Thymus (tissue), 11 donors: ENCODE measurements at regions not wholly inside any gene's neighbourhood (a gene's known extent, or its start where the extent isn't known, plus 50 kb on each side); places are given as distances from the start of the nearest gene placed in this dataset.

Experiments
- DNase-seq, 9 donors: peaks; one replicate each; pipeline ENCODE4 v3.0.0-alpha.2; 2013; ENCODE audit warnings: low spot score in 9 of 9, low read depth in 6 of 9, missing footprints in 1 of 9
- H3K27ac ChIP-seq, 2 donors: one replicate each; pipeline ENCODE4 v1.5.1; 2013; ENCODE audit warnings: control low read depth in 1 of 2, low read depth in 1 of 2, low read length in 1 of 2, mild to moderate bottlenecking in 1 of 2, moderate library complexity in 1 of 2
- H3K27me3 ChIP-seq, 2 donors: one replicate each; pipeline ENCODE4 v1.5.1; 2013; ENCODE audit warnings: low read length in 1 of 2; ENCODE audit not compliant: control insufficient read depth in 2 of 2, insufficient read depth in 1 of 2
- H3K36me3 ChIP-seq, 2 donors: one replicate each; pipeline ENCODE4 v1.5.1; 2013; ENCODE audit warnings: low read length in 1 of 2, mild to moderate bottlenecking in 1 of 2, moderate library complexity in 1 of 2; ENCODE audit not compliant: control insufficient read depth in 2 of 2, insufficient read depth in 2 of 2
- H3K4me1 ChIP-seq, 2 donors: one replicate each; pipeline ENCODE4 v1.5.1; 2013; ENCODE audit warnings: low read length in 2 of 2; ENCODE audit not compliant: control insufficient read depth in 2 of 2, insufficient read depth in 2 of 2
- H3K4me3 ChIP-seq, 2 donors: one replicate each; pipeline ENCODE4 v1.5.1; 2013; ENCODE audit warnings: low read length in 2 of 2, control low read depth in 1 of 2, mild to moderate bottlenecking in 1 of 2
- H3K9me3 ChIP-seq, 2 donors: one replicate each; pipeline ENCODE4 v1.5.1; 2013; ENCODE audit warnings: low read length in 1 of 2, mild to moderate bottlenecking in 1 of 2; ENCODE audit not compliant: control insufficient read depth in 2 of 2, insufficient read depth in 1 of 2
- WGBS: extraction: QIAGEN DNeasy Blood & Tissue Kit; methylation state at CpG from one replicate; pipeline ENCODE4 v1.1.7; 2013; 5-methylcytosine and 5-hydroxymethylcytosine counted together
- donor health status: healthy.

- no peak overlapping the region for H3K27ac ChIP-seq
- no peaks in the 10 kb centered on the region for H3K9me3 ChIP-seq
- no peak for DNase-seq
- no peaks in the 10 kb centered on the region for H3K4me1 ChIP-seq
- no peaks in the 10 kb centered on the region for H3K27me3 ChIP-seq
- H3K36me3 ChIP-seq: no peaks in the 10 kb centered on the region
- no peak overlapping the region for H3K4me3 ChIP-seq
These were observed 222.1 kb downstream of the MZT1 start for GRCh38 chr13:72505376-72505775.

- no peaks in the 10 kb centered on the region for H3K9me3 ChIP-seq
- no peak overlapping the region for H3K27ac ChIP-seq
- no peaks in the 10 kb centered on the region for H3K27me3 ChIP-seq
- 93% methylated on average over 5 of the region's 5 CpGs for WGBS
- no peaks in the 10 kb centered on the region for H3K36me3 ChIP-seq
- no peak for DNase-seq
- no peaks in the 10 kb centered on the region for H3K4me1 ChIP-seq
- H3K4me3 ChIP-seq: no peak overlapping the region
These were observed 223.1 kb downstream of the MZT1 start for GRCh38 chr13:72504131-72504841.

- Histone ChIP-seq H3K4me1 (no peaks in the 10 kb centered on the region), H3K9me3 (no peaks in the 10 kb centered on the region), H3K4me3 (no peak overlapping the region), H3K27ac (no peak overlapping the region), H3K27me3 (no peaks in the 10 kb centered on the region), H3K36me3 (no peaks in the 10 kb centered on the region)
- WGBS: 93% methylated on average over 2 of the region's 2 CpGs
- no peak for DNase-seq
These were observed 226.6 kb downstream of the MZT1 start for GRCh38 chr13:72500851-72501250.

- H3K4me3 ChIP-seq: no peak overlapping the region
- H3K4me1 ChIP-seq: no peaks in the 10 kb centered on the region
- no peaks in the 10 kb centered on the region for H3K9me3 ChIP-seq
- no peaks in the 10 kb centered on the region for H3K27me3 ChIP-seq
- DNase-seq: no peak
- WGBS: 98% methylated on average over 4 of the region's 4 CpGs
- no peaks in the 10 kb centered on the region for H3K36me3 ChIP-seq
- no peak overlapping the region for H3K27ac ChIP-seq
These were observed 231.7 kb downstream of the MZT1 start for GRCh38 chr13:72495681-72496080.

- no peak for DNase-seq
- H3K36me3 ChIP-seq: no peaks in the 10 kb centered on the region
- H3K27ac ChIP-seq: no peak overlapping the region
- 89% methylated on average over 4 of the region's 4 CpGs for WGBS
- no peak overlapping the region for H3K4me3 ChIP-seq
- H3K27me3 ChIP-seq: no peaks in the 10 kb centered on the region
- H3K4me1 ChIP-seq: no peaks in the 10 kb centered on the region
- H3K9me3 ChIP-seq: no peaks in the 10 kb centered on the region
These were observed 237.7 kb downstream of the MZT1 start for GRCh38 chr13:72489751-72490150.

GRCh38 chr13:72473321-72473720 lies 254.1 kb downstream of the MZT1 start:
- H3K4me1 ChIP-seq: no peaks in the 10 kb centered on the region
- H3K27me3 ChIP-seq: no peaks in the 10 kb centered on the region
- no peak for DNase-seq
- 94% methylated on average over 4 of the region's 4 CpGs for WGBS
- H3K36me3 ChIP-seq: no peaks in the 10 kb centered on the region
- H3K4me3 ChIP-seq: no peak overlapping the region
- H3K27ac ChIP-seq: no peak overlapping the region
- H3K9me3 ChIP-seq: no peaks in the 10 kb centered on the region

- DNase-seq: no peak
- Histone ChIP-seq H3K27ac (no peak overlapping the region), H3K27me3 (no peaks in the 10 kb centered on the region), H3K4me3 (no peak overlapping the region), H3K9me3 (no peaks in the 10 kb centered on the region), H3K4me1 (no peaks in the 10 kb centered on the region), H3K36me3 (no peaks in the 10 kb centered on the region)
These were observed 257.5 kb downstream of the MZT1 start for GRCh38 chr13:72469906-72470305.

GRCh38 chr13:72463561-72463960 lies 263.9 kb downstream of the MZT1 start:
- no peak for DNase-seq
- no peak overlapping the region for H3K27ac ChIP-seq
- 93% methylated on average over 7 of the region's 7 CpGs for WGBS

GRCh38 chr13:72462726-72463125 lies 264.7 kb downstream of the MZT1 start:
- no peak overlapping the region for H3K27ac ChIP-seq
- no peaks in the 10 kb centered on the region for H3K27me3 ChIP-seq
- H3K4me3 ChIP-seq: no peak overlapping the region
- no peaks in the 10 kb centered on the region for H3K4me1 ChIP-seq
- no peaks in the 10 kb centered on the region for H3K36me3 ChIP-seq
- no peak for DNase-seq
- no peaks in the 10 kb centered on the region for H3K9me3 ChIP-seq

More at GRCh38 chr13:72463561-72463960, 263.9 kb downstream of the MZT1 start:
- H3K9me3 ChIP-seq: no peaks in the 10 kb centered on the region
- H3K36me3 ChIP-seq: no peaks in the 10 kb centered on the region
- no peak overlapping the region for H3K4me3 ChIP-seq
- H3K4me1 ChIP-seq: no peaks in the 10 kb centered on the region
- H3K27me3 ChIP-seq: no peaks in the 10 kb centered on the region

- no peak for DNase-seq
- Histone ChIP-seq H3K27me3 (no peaks in the 10 kb centered on the region), H3K27ac (no peak overlapping the region), H3K36me3 (no peaks in the 10 kb centered on the region), H3K4me1 (no peaks in the 10 kb centered on the region), H3K4me3 (no peak overlapping the region), H3K9me3 (no peaks in the 10 kb centered on the region)
These were observed 265.3 kb downstream of the MZT1 start for GRCh38 chr13:72462166-72462565.
